COLO668 (cell line): ENCODE measurements at regions not wholly inside any gene's neighbourhood (a gene's known extent, or its start where the extent isn't known, plus 50 kb on each side); places are given as distances from the start of the nearest gene placed in this dataset.
"Not testable (repeated sequence)": the region's sequence is repeated elsewhere in the genome, so short reads cannot be mapped to it uniquely, and the experiment has no call there.

Source experiments
- DNase-seq: peaks from one replicate; lab custom pipeline; 2025; ENCODE audit not compliant: unreplicated experiment; lab: John Stamatoyannopoulos, UW

- no peak for DNase-seq
Measured at GRCh38 chr1:47522935-47523834, 85.3 kb downstream of the FOXD2 start.

- DNase-seq, result peak; percentile 40
Measured at GRCh38 chr1:47523835-47524215, 86.0 kb downstream of the FOXD2 start.

- no peak for DNase-seq
Measured at GRCh38 chr1:47524272-47524671, 86.4 kb downstream of the FOXD2 start.

GRCh38 chr1:47527653-47528272 lies 89.9 kb downstream of the FOXD2 start:
- peak; percentile 63 for DNase-seq

- no peak for DNase-seq
Measured at GRCh38 chr1:47529520-47530098, 91.8 kb downstream of the FOXD2 start.

- DNase-seq, result no peak
Measured at GRCh38 chr1:47532921-47533792, 95.3 kb downstream of the FOXD2 start.

GRCh38 chr1:47533793-47534328 lies 96.0 kb downstream of the FOXD2 start:
- no peak for DNase-seq

- no peak for DNase-seq
Measured at GRCh38 chr1:47534436-47534835, 96.6 kb downstream of the FOXD2 start.

GRCh38 chr1:47536646-47537118 lies 98.8 kb downstream of the FOXD2 start:
- DNase-seq, result no peak

GRCh38 chr1:47537268-47537667 lies 99.4 kb downstream of the FOXD2 start:
- DNase-seq, result no peak

- no peak for DNase-seq
Measured at GRCh38 chr1:47537966-47538365, 100.1 kb downstream of the FOXD2 start.

GRCh38 chr1:47538530-47538929 lies 100.7 kb downstream of the FOXD2 start:
- DNase-seq, result not testable (repeated sequence)

GRCh38 chr1:47541705-47542104 lies 103.9 kb downstream of the FOXD2 start:
- DNase-seq, result not testable (repeated sequence)

- not testable (repeated sequence) for DNase-seq
Measured at GRCh38 chr1:47543089-47543488, 105.2 kb downstream of the FOXD2 start.

GRCh38 chr1:47545912-47546483 lies 108.2 kb downstream of the FOXD2 start:
- DNase-seq, result no peak

GRCh38 chr1:47547753-47548573 lies 110.1 kb downstream of the FOXD2 start:
- no peak for DNase-seq

GRCh38 chr1:47548637-47549036 lies 110.8 kb downstream of the FOXD2 start:
- no peak for DNase-seq

GRCh38 chr1:47549532-47549931 lies 111.7 kb downstream of the FOXD2 start:
- no peak for DNase-seq

GRCh38 chr1:47550929-47551328 lies 113.1 kb downstream of the FOXD2 start:
- no peak for DNase-seq
